H9 (cell line): ENCODE measurements at regions not wholly inside any gene's neighbourhood (a gene's known extent, or its start where the extent isn't known, plus 50 kb on each side); places are given as distances from the start of the nearest gene placed in this dataset.

Source experiments
- DNase-seq: peaks from one replicate; pipeline ENCODE4 v3.0.0-alpha.2; 2017
- H2AFZ ChIP-seq: one replicate; pipeline ENCODE4 v1.6.1; 2013; ENCODE audit warnings: mild to moderate bottlenecking, low read length, control low read depth, moderate library complexity
- H2AK5ac ChIP-seq: 2 replicates; pipeline ENCODE4 v1.6.1; 2013; ENCODE audit warnings: low read length, control low read depth, mixed read lengths; ENCODE audit not compliant: insufficient read length
- H2BK120ac ChIP-seq: one replicate; pipeline ENCODE4 v1.6.1; 2013; ENCODE audit warnings: low read depth, mild to moderate bottlenecking, low read length, control low read depth, inconsistent platforms; ENCODE audit not compliant: poor library complexity, severe bottlenecking
- H2BK12ac ChIP-seq: 2 replicates; pipeline ENCODE4 v1.6.1; 2013; ENCODE audit warnings: low read length, control low read depth, mixed read lengths, low read depth; ENCODE audit not compliant: insufficient read length
- H2BK15ac ChIP-seq: 2 replicates; pipeline ENCODE4 v1.6.1; 2013; ENCODE audit warnings: low read depth, low read length, control low read depth
- H2BK20ac ChIP-seq: one replicate; pipeline ENCODE4 v1.6.1; 2013; ENCODE audit warnings: low read depth, mild to moderate bottlenecking, low read length, control low read depth, inconsistent platforms; ENCODE audit not compliant: poor library complexity, severe bottlenecking
- H2BK5ac ChIP-seq: 2 replicates; pipeline ENCODE4 v1.6.1; 2013; ENCODE audit warnings: low read length, control low read depth, mixed read lengths; ENCODE audit not compliant: insufficient read length
- H3K14ac ChIP-seq: 2 replicates; pipeline ENCODE4 v1.6.1; 2013; ENCODE audit warnings: low read length, control low read depth; ENCODE audit not compliant: insufficient read depth
- H3K18ac ChIP-seq: 2 replicates; pipeline ENCODE4 v1.6.1; 2013; ENCODE audit warnings: low read depth, mild to moderate bottlenecking, mixed read lengths, low read length, control low read depth; ENCODE audit not compliant: insufficient read length
- H3K23ac ChIP-seq: 2 replicates; pipeline ENCODE4 v1.6.1; 2013; ENCODE audit warnings: low read length, control low read depth, mixed read lengths, low read depth; ENCODE audit not compliant: insufficient read length
- H3K23me2 ChIP-seq: 2 replicates; pipeline ENCODE4 v1.6.1; 2013; ENCODE audit warnings: low read depth, mild to moderate bottlenecking, mixed read lengths, low read length, control low read depth; ENCODE audit not compliant: insufficient read length, poor library complexity, severe bottlenecking
- H3K27ac ChIP-seq: 2 replicates; pipeline ENCODE4 v1.5.1; 2013; ENCODE audit warnings: low read length, control low read depth, mixed read lengths, low read depth; ENCODE audit not compliant: insufficient read length
- H3K27me3 ChIP-seq: 2 replicates; pipeline ENCODE4 v1.6.1; 2013; ENCODE audit warnings: low read length, control low read depth, inconsistent platforms; ENCODE audit not compliant: insufficient read depth
- H3K4ac ChIP-seq: 2 replicates; pipeline ENCODE4 v1.6.1; 2013; ENCODE audit warnings: low read depth, mild to moderate bottlenecking, control low read depth, inconsistent platforms, low read length, moderate library complexity
- H3K4me1 ChIP-seq: 2 replicates; pipeline ENCODE4 v1.6.1; 2013; ENCODE audit warnings: low read length, control low read depth, inconsistent platforms; ENCODE audit not compliant: insufficient read depth
- H3K4me2 ChIP-seq: 2 replicates; pipeline ENCODE4 v1.6.1; 2013; ENCODE audit warnings: low read length, control low read depth, mixed read lengths; ENCODE audit not compliant: insufficient read length, insufficient read depth
- H3K56ac ChIP-seq: 2 replicates; pipeline ENCODE4 v1.6.1; 2013; ENCODE audit warnings: low read depth, mild to moderate bottlenecking, mixed read lengths, low read length, control low read depth; ENCODE audit not compliant: insufficient read length
- H3K79me1 ChIP-seq: 2 replicates; pipeline ENCODE4 v1.6.1; 2013; ENCODE audit warnings: low read depth, mild to moderate bottlenecking, moderate library complexity, low read length, control low read depth, inconsistent platforms; ENCODE audit not compliant: insufficient read depth, poor library complexity, severe bottlenecking
- H3K79me2 ChIP-seq: 2 replicates; pipeline ENCODE4 v1.6.1; 2013; ENCODE audit warnings: low read length, control low read depth, inconsistent platforms; ENCODE audit not compliant: insufficient read depth
- H3K9ac ChIP-seq: 2 replicates; pipeline ENCODE4 v1.6.1; 2013; ENCODE audit warnings: low read length, control low read depth, mixed read lengths; ENCODE audit not compliant: insufficient read length; ENCODE audit errors: extremely low read depth
- H3K9me3 ChIP-seq: one replicate; pipeline ENCODE4 v1.6.1; 2013; ENCODE audit warnings: low read depth, low read length, inconsistent platforms; ENCODE audit not compliant: control insufficient read depth
- H3T11ph ChIP-seq: one replicate; pipeline ENCODE4 v1.6.1; 2013; ENCODE audit warnings: mild to moderate bottlenecking, low read length, control low read depth, inconsistent platforms
- H4K20me1 ChIP-seq: one replicate; pipeline ENCODE4 v1.6.1; 2013; ENCODE audit not compliant: control insufficient read depth, insufficient read length, insufficient read depth
- H4K5ac ChIP-seq: 2 replicates; pipeline ENCODE4 v1.6.1; 2013; ENCODE audit warnings: low read depth, mild to moderate bottlenecking, mixed read lengths, low read length, control low read depth; ENCODE audit not compliant: insufficient read length
- H4K8ac ChIP-seq: replicated peaks from 2 replicates; pipeline ENCODE4 v1.6.1; 2013; ENCODE audit warnings: low read length, control low read depth, mixed read lengths, low read depth; ENCODE audit not compliant: insufficient read length
- H4K91ac ChIP-seq: 2 replicates; pipeline ENCODE4 v1.6.1; 2013; ENCODE audit warnings: low read depth, mild to moderate bottlenecking, moderate library complexity, mixed read lengths, low read length, control low read depth; ENCODE audit not compliant: insufficient read length
- H3K27ac Mint-ChIP-seq, 3 experiments: 2 replicates in 2 of 3; 3 replicates in 1 of 3; pipeline ENCODE4 v1.8.0; 2020 to 2021; ENCODE audit warnings: mixed read lengths in 3 of 3, mild to moderate bottlenecking in 1 of 3, moderate library complexity in 1 of 3
- H3K27me3 Mint-ChIP-seq: 2 replicates; pipeline ENCODE4 v1.8.0; 2021; ENCODE audit warnings: low read depth, mild to moderate bottlenecking, moderate library complexity, mixed read lengths
- H3K36me3 Mint-ChIP-seq, 3 experiments: 2 replicates in 2 of 3; 3 replicates in 1 of 3; pipeline ENCODE4 v1.8.0; 2020 to 2021; ENCODE audit warnings: low read depth in 3 of 3, mixed read lengths in 3 of 3; ENCODE audit not compliant: insufficient read depth in 1 of 3
- H3K4me1 Mint-ChIP-seq, 2 experiments: 2 replicates each; pipeline ENCODE4 v1.8.0; 2020; ENCODE audit warnings: mixed read lengths in 2 of 2
- H3K4me3 Mint-ChIP-seq, 2 experiments: 2 replicates in 1 of 2; 3 replicates in 1 of 2; pipeline ENCODE4 v1.8.0; 2020 to 2021; ENCODE audit warnings: mild to moderate bottlenecking in 2 of 2, mixed read lengths in 2 of 2, moderate library complexity in 1 of 2
- H3K9me3 Mint-ChIP-seq, 2 experiments: 2 replicates in 1 of 2; 3 replicates in 1 of 2; pipeline ENCODE4 v1.8.0; 2020; ENCODE audit warnings: mild to moderate bottlenecking in 2 of 2, mixed read lengths in 2 of 2, moderate library complexity in 1 of 2
- CTCF ChIP-seq: fragments of 200-600 bp; sonication (generic); conservative IDR thresholded peaks from 3 replicates; pipeline ENCODE4 v1.8.0; 2021; ENCODE audit warnings: antibody characterized with exemption, mild to moderate bottlenecking
- WGBS: extraction: QIAGEN DNeasy Blood & Tissue Kit; methylation state at CpG from one replicate; pipeline ENCODE4 v1.1.7; 2013; ENCODE audit warnings: missing lambda C conversion rate, low lambda C conversion rate, mixed read lengths; ENCODE audit not compliant: insufficient read length; ENCODE audit errors: extremely low coverage; 5-methylcytosine and 5-hydroxymethylcytosine counted together

- DNase-seq, result no peak
- no peak overlapping the region for H3K14ac ChIP-seq
- no CpG with 5 or more reads among the region's 2 CpGs for WGBS
- H2AK5ac ChIP-seq, result no peak overlapping the region
- no peak overlapping the region for H3K4me2 ChIP-seq
- no peaks in the 10 kb centered on the region for H3K27me3 ChIP-seq
- no peaks in the 10 kb centered on the region for H3K23me2 ChIP-seq
- no peaks in the 10 kb centered on the region for H3K4me1 ChIP-seq
- H3K56ac ChIP-seq, result no peak overlapping the region
- no peak overlapping the region for H3T11ph ChIP-seq
- H3K9me3 ChIP-seq, result no peaks in the 10 kb centered on the region
- no peak overlapping the region for H2BK20ac ChIP-seq
- no peak overlapping the region for H4K5ac ChIP-seq
- H3K9me3 Mint-ChIP-seq, result peaks cover 9 to 13% of the 10 kb centered on the region in 2 experiments
- H3K23ac ChIP-seq, result no peak overlapping the region
- no peak overlapping the region for H3K18ac ChIP-seq
- no peak overlapping the region for H4K8ac ChIP-seq
- no peak overlapping the region for H3K4me3 Mint-ChIP-seq
- H3K36me3 Mint-ChIP-seq, result peaks cover 0 to 11% (median 4%) of the 10 kb centered on the region in 3 experiments; a peak in 3 of 7 replicates
- H3K4me1 Mint-ChIP-seq, result peaks cover 0 to 4% of the 10 kb centered on the region in 2 experiments; a peak in 1 of 4 replicates
- no peak for TF ChIP-seq CTCF
- H4K20me1 ChIP-seq, result no peaks in the 10 kb centered on the region
- H2BK120ac ChIP-seq, result no peak overlapping the region
- H3K4ac ChIP-seq, result no peak overlapping the region
- peaks cover 2% of the 10 kb centered on the region; the same call in 1 of the 2 replicates for H3K27me3 Mint-ChIP-seq
- no peak overlapping the region for H2AFZ ChIP-seq
- no peaks in the 10 kb centered on the region for H3K79me1 ChIP-seq
- no peak overlapping the region for H4K91ac ChIP-seq
- H3K79me2 ChIP-seq, result no peaks in the 10 kb centered on the region
- H3K27ac Mint-ChIP-seq, result no peak overlapping the region
- no peak overlapping the region for H2BK12ac ChIP-seq
- H3K27ac ChIP-seq, result no peak overlapping the region
- H2BK5ac ChIP-seq, result no peak overlapping the region
- H3K9ac ChIP-seq, result no peak overlapping the region
- no peak overlapping the region for H2BK15ac ChIP-seq
Measured at GRCh38 chr5:36769129-36769770, 107.3 kb upstream of the NIPBL start.
